ENCODE measurements at regions not wholly inside any gene's neighbourhood (a gene's known extent, or its start where the extent isn't known, plus 50 kb on each side); places are given as distances from the start of the nearest gene placed in this dataset.
A peak's percentile ranks its signal among the peaks of the same experiment; 100 is the strongest.

DNA sequence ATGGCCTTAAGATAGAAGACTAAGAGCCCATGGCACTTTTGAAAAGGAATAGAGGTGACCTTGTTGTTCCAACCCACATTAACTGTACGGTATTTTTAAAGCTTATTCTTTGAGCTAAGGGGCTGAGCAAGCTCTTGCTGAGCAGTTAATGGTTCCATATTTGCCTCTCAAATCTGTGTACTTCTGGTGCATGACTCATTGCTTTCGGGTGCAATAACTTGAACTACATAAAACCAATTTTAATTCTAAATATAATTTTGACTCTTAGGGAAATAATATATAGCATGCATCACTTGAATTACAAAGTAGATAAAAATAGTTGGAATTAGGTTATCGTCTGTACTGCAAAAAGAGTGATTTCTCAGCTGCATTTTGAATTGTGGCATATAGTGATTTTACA, 348.1 kb upstream of the CITED2 start:
- no peaks in the 10 kb centered on the region for H3K9me2 ChIP-seq (ENCODE audit: insufficient read depth)
- H3K9ac ChIP-seq, result no peak overlapping the region
- no peaks in the 10 kb centered on the region for H3K36me3 ChIP-seq (ENCODE audit: low read depth)
- no peak overlapping the region for H2AFZ ChIP-seq
- 89% methylated on average over 3 of the region's 3 CpGs for WGBS, 2 experiments (ENCODE audit: low coverage in 1 of 2, low lambda C conversion rate in 2 of 2, missing lambda C conversion rate in 2 of 2)
- no peaks in the 10 kb centered on the region for H3F3A ChIP-seq (ENCODE audit: insufficient read depth)
- TF ChIP-seq EZH2phosphoT487 (IDR thresholded peaks at IDR 0.05; ENCODE audit: insufficient read depth, low read depth) (no peak), EZH2 (IDR thresholded peaks at IDR 0.05; ENCODE audit: insufficient read depth, poor library complexity, severe bottlenecking) (no peak)
- H3K4me2 ChIP-seq (ENCODE audit: unreplicated experiment), result no peak overlapping the region
- no peak overlapping the region for H3K27ac ChIP-seq
- H3K4me1 ChIP-seq (ENCODE audit: insufficient read depth), result no peaks in the 10 kb centered on the region
- H3K9me3 ChIP-seq (ENCODE audit: low read depth), result no peaks in the 10 kb centered on the region
- H4K20me1 ChIP-seq (ENCODE audit: insufficient read depth), result no peaks in the 10 kb centered on the region
- no peak for DNase-seq
- H3K79me2 ChIP-seq (ENCODE audit: insufficient read depth), result no peaks in the 10 kb centered on the region
- in situ Hi-C loops (cut with MboI), result no loop called here
- no peak overlapping the region for H3K4me3 ChIP-seq
- H3K27me3 ChIP-seq (replicated peaks; ENCODE audit: insufficient read depth), result no peaks in the 10 kb centered on the region

DNA sequence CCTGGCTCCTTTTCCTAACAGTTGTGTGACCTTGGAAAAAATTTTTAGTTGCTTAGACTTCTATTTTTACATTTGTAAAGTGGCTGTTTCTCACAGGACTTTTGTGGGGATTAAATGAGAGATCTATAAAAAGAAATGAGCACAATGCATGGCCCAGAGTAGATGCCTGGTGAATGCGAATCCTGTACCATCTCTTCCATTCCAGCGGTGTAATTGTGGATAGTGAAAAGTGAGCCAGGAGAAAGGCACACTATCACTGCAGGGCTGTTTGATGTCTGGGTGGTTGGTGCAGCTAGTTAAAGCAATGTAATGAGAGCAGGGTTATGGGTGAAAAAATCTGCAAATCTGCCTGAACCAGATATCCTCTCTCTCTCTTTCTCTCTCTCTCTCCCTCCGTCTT, 347.5 kb upstream of the CITED2 start:
- no peak overlapping the region for H2AFZ ChIP-seq
- TF ChIP-seq EZH2phosphoT487 (IDR thresholded peaks at IDR 0.05; ENCODE audit: insufficient read depth, low read depth), result no peak
- no peak for TF ChIP-seq EZH2 (IDR thresholded peaks at IDR 0.05; ENCODE audit: insufficient read depth, poor library complexity, severe bottlenecking)
- H3K4me3 ChIP-seq, result no peak overlapping the region
- no peaks in the 10 kb centered on the region for H3K36me3 ChIP-seq (ENCODE audit: low read depth)
- no peaks in the 10 kb centered on the region for H3K9me2 ChIP-seq (ENCODE audit: insufficient read depth)
- in situ Hi-C loops (cut with MboI), result no loop called here
- H3K79me2 ChIP-seq (ENCODE audit: insufficient read depth), result no peaks in the 10 kb centered on the region
- no peaks in the 10 kb centered on the region for H4K20me1 ChIP-seq (ENCODE audit: insufficient read depth)
- H3F3A ChIP-seq (ENCODE audit: insufficient read depth), result no peaks in the 10 kb centered on the region
- H3K9me3 ChIP-seq (ENCODE audit: low read depth), result no peaks in the 10 kb centered on the region
- WGBS, 2 experiments (ENCODE audit: low coverage in 1 of 2, low lambda C conversion rate in 2 of 2, missing lambda C conversion rate in 2 of 2), result 82 to 89% methylated on average over 3 of the region's 3 CpGs
- no peak for DNase-seq
- H3K4me2 ChIP-seq (ENCODE audit: unreplicated experiment), result no peak overlapping the region
- no peaks in the 10 kb centered on the region for H3K27me3 ChIP-seq (replicated peaks; ENCODE audit: insufficient read depth)
- no peaks in the 10 kb centered on the region for H3K4me1 ChIP-seq (ENCODE audit: insufficient read depth)
- H3K9ac ChIP-seq, result no peak overlapping the region
- no peak overlapping the region for H3K27ac ChIP-seq

GRCh38 chr6:139713900-139714506, 339.6 kb upstream of the CITED2 start:
- no peaks in the 10 kb centered on the region for H3K9me3 ChIP-seq (ENCODE audit: low read depth)
- TF ChIP-seq EZH2 (IDR thresholded peaks at IDR 0.05; ENCODE audit: insufficient read depth, poor library complexity, severe bottlenecking) (no peak), EZH2phosphoT487 (IDR thresholded peaks at IDR 0.05; ENCODE audit: insufficient read depth, low read depth) (no peak)
- H3F3A ChIP-seq (ENCODE audit: insufficient read depth), result peaks cover 40% of the 10 kb centered on the region
- 88 to 97% methylated on average over 4 of the region's 4 CpGs for WGBS, 2 experiments (ENCODE audit: low coverage in 1 of 2, low lambda C conversion rate in 2 of 2, missing lambda C conversion rate in 2 of 2)
- in situ Hi-C loops (cut with MboI), result no loop called here
- H3K4me3 ChIP-seq, result no peak overlapping the region
- DNase-seq, result no peak
- no peaks in the 10 kb centered on the region for H3K36me3 ChIP-seq (ENCODE audit: low read depth)
- no peaks in the 10 kb centered on the region for H3K27me3 ChIP-seq (replicated peaks; ENCODE audit: insufficient read depth)
- no peak overlapping the region for H3K27ac ChIP-seq
- H4K20me1 ChIP-seq (ENCODE audit: insufficient read depth), result no peaks in the 10 kb centered on the region
- no peak overlapping the region for H3K9ac ChIP-seq
- H2AFZ ChIP-seq, result no peak overlapping the region
- no peak overlapping the region for H3K4me2 ChIP-seq (ENCODE audit: unreplicated experiment)
- H3K9me2 ChIP-seq (ENCODE audit: insufficient read depth), result no peaks in the 10 kb centered on the region
- H3K4me1 ChIP-seq (ENCODE audit: insufficient read depth), result peaks cover 38% of the 10 kb centered on the region
- no peaks in the 10 kb centered on the region for H3K79me2 ChIP-seq (ENCODE audit: insufficient read depth)

DNA sequence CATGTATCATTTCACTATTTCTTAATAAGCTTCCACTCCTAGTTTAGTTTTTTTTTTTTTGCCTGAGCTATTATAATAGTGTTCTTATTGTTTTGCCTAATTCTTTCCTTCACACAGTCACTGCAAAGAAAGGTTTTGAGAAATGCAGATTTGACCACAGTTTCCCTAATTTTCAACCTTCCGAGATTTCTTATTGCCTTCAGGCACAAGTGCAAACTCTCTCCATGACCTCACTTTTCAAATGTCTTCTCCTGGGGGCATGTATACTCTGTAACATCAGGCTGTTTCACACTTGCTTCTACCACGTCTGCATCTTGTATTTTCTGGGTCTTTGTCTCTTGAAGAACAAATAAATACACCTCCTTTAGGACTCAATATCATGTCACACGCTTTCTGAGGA, 339.0 kb upstream of the CITED2 start:
- Histone ChIP-seq H3K36me3 (ENCODE audit: low read depth) (no peaks in the 10 kb centered on the region), H3K9ac (no peak overlapping the region), H4K20me1 (ENCODE audit: insufficient read depth) (no peaks in the 10 kb centered on the region), H2AFZ (no peak overlapping the region), H3K4me3 (no peak overlapping the region), H3K4me2 (ENCODE audit: unreplicated experiment) (no peak overlapping the region), H3K9me3 (ENCODE audit: low read depth) (no peaks in the 10 kb centered on the region), H3F3A (ENCODE audit: insufficient read depth) (peaks cover 46% of the 10 kb centered on the region), H3K79me2 (ENCODE audit: insufficient read depth) (no peaks in the 10 kb centered on the region), H3K27ac (no peak overlapping the region), H3K9me2 (ENCODE audit: insufficient read depth) (no peaks in the 10 kb centered on the region), H3K27me3 (replicated peaks; ENCODE audit: insufficient read depth) (no peaks in the 10 kb centered on the region), H3K4me1 (ENCODE audit: insufficient read depth) (peaks cover 43% of the 10 kb centered on the region)
- no peak for DNase-seq
- in situ Hi-C loops (cut with MboI), result no loop called here
- TF ChIP-seq EZH2phosphoT487 (IDR thresholded peaks at IDR 0.05; ENCODE audit: insufficient read depth, low read depth) (no peak), EZH2 (IDR thresholded peaks at IDR 0.05; ENCODE audit: insufficient read depth, poor library complexity, severe bottlenecking) (no peak)
- 94 to 97% methylated on average over 3 of the region's 3 CpGs for WGBS, 2 experiments (ENCODE audit: low coverage in 1 of 2, low lambda C conversion rate in 2 of 2, missing lambda C conversion rate in 2 of 2)

- Histone ChIP-seq H3K4me1 (ENCODE audit: insufficient read depth) (peaks cover 49% of the 10 kb centered on the region), H3K79me2 (ENCODE audit: insufficient read depth) (no peaks in the 10 kb centered on the region), H2AFZ (no peak overlapping the region), H3K9me2 (ENCODE audit: insufficient read depth) (no peaks in the 10 kb centered on the region), H3K4me2 (ENCODE audit: unreplicated experiment) (peak overlapping the region; percentile 33), H3F3A (ENCODE audit: insufficient read depth) (peaks cover 52% of the 10 kb centered on the region), H3K9ac (peak overlapping the region; percentile 23; the same call in 1 of the 2 replicates), H3K4me3 (no peak overlapping the region), H3K36me3 (ENCODE audit: low read depth) (no peaks in the 10 kb centered on the region), H3K27ac (peak overlapping the region; percentile 70), H4K20me1 (ENCODE audit: insufficient read depth) (no peaks in the 10 kb centered on the region), H3K9me3 (ENCODE audit: low read depth) (no peaks in the 10 kb centered on the region), H3K27me3 (replicated peaks; ENCODE audit: insufficient read depth) (no peaks in the 10 kb centered on the region)
- no peak for DNase-seq
- 95 to 100% methylated on average over 3 of the region's 3 CpGs for WGBS, 2 experiments (ENCODE audit: low coverage in 1 of 2, low lambda C conversion rate in 2 of 2, missing lambda C conversion rate in 2 of 2)
- TF ChIP-seq EZH2 (IDR thresholded peaks at IDR 0.05; ENCODE audit: insufficient read depth, poor library complexity, severe bottlenecking) (no peak), EZH2phosphoT487 (IDR thresholded peaks at IDR 0.05; ENCODE audit: insufficient read depth, low read depth) (no peak)
- in situ Hi-C loops (cut with MboI), result no loop called here
Measured at GRCh38 chr6:139712830-139713229, 338.4 kb upstream of the CITED2 start.

Data from GM23248 (cell line).